Epithelial cell of esophagus (primary cell): ENCODE measurements at regions not wholly inside any gene's neighbourhood (a gene's known extent, or its start where the extent isn't known, plus 50 kb on each side); places are given as distances from the start of the nearest gene placed in this dataset.
A peak's percentile ranks its signal among the peaks of the same experiment; 100 is the strongest.
"Not testable (repeated sequence)": the region's sequence is repeated elsewhere in the genome, so short reads cannot be mapped to it uniquely, and the experiment has no call there.

Source experiments
- DNase-seq: peaks from one replicate; pipeline ENCODE4 v3.0.0; 2010; ENCODE audit warnings: low read depth
- H3K4me3 ChIP-seq: 2 replicates; pipeline ENCODE4 v1.5.1; 2011; ENCODE audit warnings: mild to moderate bottlenecking, low read length, control low read depth
- TF ChIP-seq, protein P1 (sequence below): IDR thresholded peaks from 2 replicates; pipeline ENCODE4 v1.5.1; 2011; ENCODE audit warnings: low read depth, mild to moderate bottlenecking, low read length, control low read depth, inconsistent platforms; ENCODE audit not compliant: insufficient read depth; ENCODE audit errors: missing control alignments

DNA sequence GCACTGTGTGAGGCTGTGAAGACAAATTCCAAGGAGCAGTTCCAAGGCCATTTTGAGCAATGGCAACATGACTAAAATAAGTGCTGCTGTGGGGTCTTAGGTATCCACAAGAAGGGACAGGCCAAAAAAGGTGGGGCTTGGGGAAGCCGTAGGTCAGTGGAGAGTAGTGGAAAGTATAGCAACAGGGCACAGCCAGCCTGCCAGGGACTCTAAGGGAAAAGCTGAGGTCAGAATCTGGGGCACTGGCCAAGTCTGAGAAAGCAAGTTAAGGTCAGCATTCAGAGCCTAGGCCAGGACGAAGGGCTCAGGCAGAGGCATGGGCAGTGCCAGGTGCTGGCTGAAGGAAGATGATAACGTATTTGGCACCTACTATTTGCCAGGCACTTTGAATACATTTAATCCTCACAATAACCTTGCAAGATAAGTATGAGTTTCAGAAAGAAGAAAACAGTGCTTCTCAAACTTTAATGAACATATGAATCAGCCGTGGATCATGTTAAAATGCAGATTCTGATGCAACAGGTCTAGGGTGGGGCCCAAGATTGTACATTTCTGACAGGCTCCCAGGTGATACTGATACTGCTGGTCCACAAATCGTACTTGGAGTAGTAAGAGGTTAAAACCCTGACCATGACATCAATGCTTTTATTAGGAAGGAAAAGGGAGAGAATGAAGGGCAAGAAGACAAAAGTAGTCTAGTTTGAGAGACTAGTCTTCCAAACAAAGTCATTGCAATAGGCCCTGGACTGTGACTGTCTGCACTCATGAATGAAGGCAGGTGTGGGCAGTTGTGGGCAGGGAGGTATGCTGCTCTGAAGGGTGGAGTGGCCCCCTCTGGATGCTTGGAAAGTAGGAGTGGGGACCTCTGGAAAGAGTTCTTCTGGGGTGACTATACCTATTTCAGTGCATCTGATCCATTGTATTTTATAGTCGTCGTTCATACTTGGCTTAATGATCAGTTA is 106.3 kb upstream of the ANKRD28 start:
- TF ChIP-seq, protein P1, sequence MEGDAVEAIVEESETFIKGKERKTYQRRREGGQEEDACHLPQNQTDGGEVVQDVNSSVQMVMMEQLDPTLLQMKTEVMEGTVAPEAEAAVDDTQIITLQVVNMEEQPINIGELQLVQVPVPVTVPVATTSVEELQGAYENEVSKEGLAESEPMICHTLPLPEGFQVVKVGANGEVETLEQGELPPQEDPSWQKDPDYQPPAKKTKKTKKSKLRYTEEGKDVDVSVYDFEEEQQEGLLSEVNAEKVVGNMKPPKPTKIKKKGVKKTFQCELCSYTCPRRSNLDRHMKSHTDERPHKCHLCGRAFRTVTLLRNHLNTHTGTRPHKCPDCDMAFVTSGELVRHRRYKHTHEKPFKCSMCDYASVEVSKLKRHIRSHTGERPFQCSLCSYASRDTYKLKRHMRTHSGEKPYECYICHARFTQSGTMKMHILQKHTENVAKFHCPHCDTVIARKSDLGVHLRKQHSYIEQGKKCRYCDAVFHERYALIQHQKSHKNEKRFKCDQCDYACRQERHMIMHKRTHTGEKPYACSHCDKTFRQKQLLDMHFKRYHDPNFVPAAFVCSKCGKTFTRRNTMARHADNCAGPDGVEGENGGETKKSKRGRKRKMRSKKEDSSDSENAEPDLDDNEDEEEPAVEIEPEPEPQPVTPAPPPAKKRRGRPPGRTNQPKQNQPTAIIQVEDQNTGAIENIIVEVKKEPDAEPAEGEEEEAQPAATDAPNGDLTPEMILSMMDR, result no peak
- peak; percentile 63 for DNase-seq
- no peak overlapping the region for H3K4me3 ChIP-seq

DNA sequence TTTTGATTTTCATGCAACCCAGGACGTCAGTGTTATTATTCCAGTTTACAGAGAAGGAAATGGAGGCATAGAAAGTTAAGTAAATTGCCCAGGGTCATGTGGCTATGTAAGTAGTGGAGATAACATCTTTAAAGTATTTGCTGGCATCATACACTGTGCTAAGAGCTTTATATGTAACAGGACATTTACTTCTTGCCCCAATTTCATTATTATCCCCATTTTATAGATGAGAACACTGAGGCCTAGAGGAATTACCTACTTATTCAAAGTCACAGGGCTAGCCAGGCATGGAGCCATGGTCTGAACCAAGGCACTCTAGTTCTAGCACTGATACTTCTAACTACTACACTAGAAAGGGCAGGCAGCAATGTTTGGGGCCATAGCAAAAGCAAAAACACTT is 107.3 kb upstream of the ANKRD28 start:
- TF ChIP-seq, protein P1, result no peak
- H3K4me3 ChIP-seq, result no peak overlapping the region
- no peak for DNase-seq

DNA sequence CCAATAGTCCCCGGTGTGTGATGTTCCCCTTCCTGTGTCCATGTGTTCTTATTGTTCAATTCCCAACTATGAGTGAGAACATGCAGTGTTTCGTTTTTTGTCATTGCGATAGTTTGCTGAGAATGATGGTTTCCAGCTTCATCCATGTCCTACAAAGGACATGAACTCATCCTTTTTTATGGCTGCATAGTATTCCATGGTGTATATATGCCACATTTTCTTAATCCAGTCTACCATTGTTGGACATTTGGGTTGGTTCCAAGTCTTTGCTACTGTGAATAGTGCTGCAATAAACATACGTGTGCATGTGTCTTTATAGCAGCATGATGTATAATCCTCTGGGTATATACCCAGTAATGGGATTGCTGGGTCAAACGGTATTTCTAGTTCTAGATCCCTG is 109.6 kb upstream of the ANKRD28 start:
- not testable (repeated sequence) for H3K4me3 ChIP-seq, DNase-seq

- H3K4me3 ChIP-seq, result no peak overlapping the region
- no peak for DNase-seq
- TF ChIP-seq, protein P1, result no peak
These were observed 121.2 kb upstream of the ANKRD28 start for GRCh38 chr3:15918988-15919387.

GRCh38 chr3:15919971-15920370 is 122.2 kb upstream of the ANKRD28 start:
- H3K4me3 ChIP-seq, result no peak overlapping the region
- no peak for DNase-seq

GRCh38 chr3:15923640-15924405 is 126.0 kb upstream of the ANKRD28 start:
- no peak overlapping the region for H3K4me3 ChIP-seq
- peak; percentile 22 for DNase-seq
- TF ChIP-seq, protein P1, result no peak

More at GRCh38 chr3:15919971-15920370, 122.2 kb upstream of the ANKRD28 start:
- TF ChIP-seq, protein P1, result no peak

DNA sequence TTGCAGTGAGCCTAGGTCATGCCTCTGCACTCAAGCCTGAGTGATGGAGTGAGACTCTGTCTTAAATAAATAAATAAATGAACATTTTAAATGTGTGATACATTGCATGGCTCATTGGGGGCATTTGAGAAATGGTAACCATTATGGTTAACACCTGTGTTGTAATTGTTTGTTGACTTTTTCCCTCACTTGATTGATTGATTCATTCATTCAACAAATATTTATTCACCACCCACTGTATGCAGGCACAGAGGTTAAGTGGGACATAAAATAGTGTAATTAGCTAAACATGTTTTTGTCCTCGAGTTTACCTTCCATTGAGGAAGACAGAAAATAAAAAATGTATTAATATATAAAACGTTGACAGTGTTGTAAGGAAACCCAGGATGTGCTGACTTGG is 127.1 kb upstream of the ANKRD28 start:
- TF ChIP-seq, protein P1, result no peak
- no peak overlapping the region for H3K4me3 ChIP-seq
- no peak for DNase-seq
